OCI-LY7 (cell line): ENCODE measurements at regions not wholly inside any gene's neighbourhood (a gene's known extent, or its start where the extent isn't known, plus 50 kb on each side); places are given as distances from the start of the nearest gene placed in this dataset.
"Not testable (repeated sequence)": the region's sequence is repeated elsewhere in the genome, so short reads cannot be mapped to it uniquely, and the experiment has no call there.

ENCODE experiments used
- BruUV-seq: library from RNA; stranded (reverse); fragments of 400-500 nt; replicated peaks from 2 replicates; lab custom pipeline; 2021; lab: Mats Ljungman, UMichigan
- CTCF ChIA-PET: fragments of 300-600 bp; sonication (Branson Sonifier 250); formaldehyde crosslinking; loops from one replicate; lab custom pipeline; 2022; ENCODE audit warnings: antibody characterized with exemption; ENCODE audit not compliant: unreplicated experiment; lab: Charles Lee
- POLR2A ChIA-PET: fragments of 300-600 bp; sonication (Branson Sonifier 250); formaldehyde crosslinking; loops from one replicate; lab custom pipeline; 2022; ENCODE audit warnings: antibody characterized with exemption; lab: Charles Lee
- DNase-seq: peaks from one replicate; pipeline ENCODE4 v3.0.0-alpha.2; 2015; ENCODE audit warnings: low spot score
- H2AFZ ChIP-seq: fragments of 200-600 bp; sonication (generic), shearing (Covaris generic); 2 replicates; pipeline ENCODE4 v1.6.1; 2014; ENCODE audit warnings: mild to moderate bottlenecking, antibody characterized with exemption, low read length, moderate library complexity
- H3K27ac ChIP-seq: fragments of 200-600 bp; sonication (generic); 2 replicates; pipeline ENCODE4 v1.5.1; 2014; ENCODE audit warnings: mixed run types, low read depth, mild to moderate bottlenecking, moderate library complexity, low read length, inconsistent platforms; ENCODE audit not compliant: poor library complexity, severe bottlenecking
- H3K36me3 ChIP-seq: fragments of 200-600 bp; sonication (generic); 2 replicates; pipeline ENCODE4 v1.6.1; 2014; ENCODE audit warnings: mild to moderate bottlenecking, antibody characterized with exemption, low read length, moderate library complexity, mixed read lengths; ENCODE audit not compliant: insufficient read depth
- H3K4me1 ChIP-seq: fragments of 200-600 bp; sonication (generic); 2 replicates; pipeline ENCODE4 v1.5.1; 2014; ENCODE audit warnings: mild to moderate bottlenecking, low read length; ENCODE audit not compliant: insufficient read depth, poor library complexity, severe bottlenecking
- H3K4me2 ChIP-seq: fragments of 200-600 bp; sonication (generic); 2 replicates; pipeline ENCODE4 v1.6.1; 2014; ENCODE audit warnings: mild to moderate bottlenecking, low read length
- H3K4me3 ChIP-seq: fragments of 200-600 bp; sonication (generic); 2 replicates; pipeline ENCODE4 v1.5.1; 2014; ENCODE audit warnings: mild to moderate bottlenecking, low read depth, low read length; ENCODE audit not compliant: poor library complexity, severe bottlenecking
- H3K79me2 ChIP-seq: fragments of 200-600 bp; sonication (generic); 2 replicates; pipeline ENCODE4 v1.6.1; 2016; ENCODE audit warnings: low read depth, mild to moderate bottlenecking, low read length, moderate library complexity, mixed read lengths; ENCODE audit not compliant: insufficient read depth
- H3K9me2 ChIP-seq: fragments of 200-600 bp; sonication (generic); 2 replicates; pipeline ENCODE4 v1.6.1; 2016; ENCODE audit warnings: mild to moderate bottlenecking, low read length, mixed read lengths; ENCODE audit not compliant: insufficient read depth
- H3K9me3 ChIP-seq: fragments of 200-600 bp; sonication (generic); 2 replicates; pipeline ENCODE4 v1.6.1; 2014; ENCODE audit warnings: mild to moderate bottlenecking, mixed run types, low read length, mixed read lengths
- H4K20me1 ChIP-seq: fragments of 200-600 bp; sonication (generic); 2 replicates; pipeline ENCODE4 v1.6.1; 2014; ENCODE audit warnings: mild to moderate bottlenecking, antibody characterized with exemption, low read length, moderate library complexity, mixed read lengths; ENCODE audit not compliant: insufficient read depth
- EZH2phosphoT487 ChIP-seq: fragments of 200-600 bp; sonication (generic); IDR thresholded peaks from 2 replicates; pipeline ENCODE4 v1.6.1; 2018; ENCODE audit warnings: low read depth, borderline replicate concordance, mild to moderate bottlenecking, mixed run types, antibody characterized with exemption, low read length, moderate library complexity, mixed read lengths
- intact Hi-C: fragments of 100-400 bp; cut with micrococcal nuclease; formaldehyde crosslinking; loops from one replicate; pipeline ENCODE4 v1.10.0; 2022; ENCODE audit not compliant: unreplicated experiment
- TF ChIP-seq, protein P1 (sequence below): fragments of 200-600 bp; sonication (generic); conservative IDR thresholded peaks from 2 replicates; pipeline ENCODE4 v1.5.1; 2014; ENCODE audit warnings: mild to moderate bottlenecking, antibody characterized with exemption, low read length, moderate library complexity, mixed read lengths

DNA sequence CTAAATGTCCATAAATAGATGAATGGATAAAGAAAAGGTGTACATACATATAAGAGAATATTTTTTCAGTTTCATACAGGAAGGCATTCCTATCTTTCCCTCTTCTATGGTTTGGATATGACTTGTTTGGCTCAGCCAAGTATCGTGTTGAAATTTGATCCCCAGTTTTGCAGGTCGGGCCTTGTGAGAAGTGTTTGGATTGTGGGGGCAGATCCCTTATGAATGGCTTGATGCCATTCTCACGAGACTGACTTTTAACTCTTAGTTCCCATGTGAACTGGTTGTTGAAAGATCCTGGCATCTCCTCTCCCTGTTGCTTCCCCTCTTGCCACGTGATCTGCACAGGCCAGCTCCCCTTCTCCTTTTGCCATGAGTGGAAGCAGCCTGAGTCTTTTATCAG lies 421.1 kb upstream of the FTMT start:
- H3K9me3 ChIP-seq = no peaks in the 10 kb centered on the region

DNA sequence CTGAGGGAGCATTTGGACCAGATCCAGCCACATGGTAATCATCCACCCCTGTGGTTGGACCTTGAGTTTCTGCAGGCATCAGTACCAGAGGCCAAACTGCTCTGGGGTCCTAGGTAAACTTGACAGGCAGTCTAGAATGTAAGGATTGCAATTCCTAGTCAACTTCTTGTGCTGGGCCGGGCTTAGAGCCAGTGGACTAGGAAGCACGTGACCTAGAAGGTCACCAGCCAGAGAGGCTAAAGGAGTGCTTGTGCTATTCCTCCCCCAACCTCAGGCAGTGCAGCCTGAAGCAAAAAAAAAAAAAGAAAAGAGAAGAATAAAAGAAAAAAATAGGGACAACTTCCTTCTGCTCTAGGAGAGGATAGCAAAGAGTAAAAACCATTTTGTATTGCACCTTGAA lies 406.2 kb upstream of the FTMT start:
- no peak for TF ChIP-seq EZH2phosphoT487
- TF ChIP-seq, protein P1, sequence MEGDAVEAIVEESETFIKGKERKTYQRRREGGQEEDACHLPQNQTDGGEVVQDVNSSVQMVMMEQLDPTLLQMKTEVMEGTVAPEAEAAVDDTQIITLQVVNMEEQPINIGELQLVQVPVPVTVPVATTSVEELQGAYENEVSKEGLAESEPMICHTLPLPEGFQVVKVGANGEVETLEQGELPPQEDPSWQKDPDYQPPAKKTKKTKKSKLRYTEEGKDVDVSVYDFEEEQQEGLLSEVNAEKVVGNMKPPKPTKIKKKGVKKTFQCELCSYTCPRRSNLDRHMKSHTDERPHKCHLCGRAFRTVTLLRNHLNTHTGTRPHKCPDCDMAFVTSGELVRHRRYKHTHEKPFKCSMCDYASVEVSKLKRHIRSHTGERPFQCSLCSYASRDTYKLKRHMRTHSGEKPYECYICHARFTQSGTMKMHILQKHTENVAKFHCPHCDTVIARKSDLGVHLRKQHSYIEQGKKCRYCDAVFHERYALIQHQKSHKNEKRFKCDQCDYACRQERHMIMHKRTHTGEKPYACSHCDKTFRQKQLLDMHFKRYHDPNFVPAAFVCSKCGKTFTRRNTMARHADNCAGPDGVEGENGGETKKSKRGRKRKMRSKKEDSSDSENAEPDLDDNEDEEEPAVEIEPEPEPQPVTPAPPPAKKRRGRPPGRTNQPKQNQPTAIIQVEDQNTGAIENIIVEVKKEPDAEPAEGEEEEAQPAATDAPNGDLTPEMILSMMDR = no peak
- DNase-seq = no peak
- no peak overlapping the region for H3K4me3 ChIP-seq
- H3K36me3 ChIP-seq = no peaks in the 10 kb centered on the region
- POLR2A ChIA-PET = no interaction called here
- CTCF ChIA-PET = no interaction called here
- H4K20me1 ChIP-seq = no peaks in the 10 kb centered on the region
- BruUV-seq = no TSS peak
- no peaks in the 10 kb centered on the region for H3K4me1 ChIP-seq
- intact Hi-C loops = no loop called here
- no peaks in the 10 kb centered on the region for H3K9me2 ChIP-seq
- no peaks in the 10 kb centered on the region for H3K79me2 ChIP-seq
- no peak overlapping the region for H3K4me2 ChIP-seq
- no peak overlapping the region for H2AFZ ChIP-seq
- no peak overlapping the region for H3K27ac ChIP-seq
- H3K9me3 ChIP-seq = no peaks in the 10 kb centered on the region

More for the DNA sequence above, 421.1 kb upstream of the FTMT start:
- no peak for DNase-seq
- TF ChIP-seq, protein P1 = no peak
- TF ChIP-seq EZH2phosphoT487 = no peak
- BruUV-seq = no TSS peak
- no peaks in the 10 kb centered on the region for H3K79me2 ChIP-seq
- H3K36me3 ChIP-seq = no peaks in the 10 kb centered on the region
- H3K4me3 ChIP-seq = no peak overlapping the region
- H2AFZ ChIP-seq = no peak overlapping the region
- H3K4me2 ChIP-seq = no peak overlapping the region
- no peak overlapping the region for H3K27ac ChIP-seq
- H3K4me1 ChIP-seq = no peaks in the 10 kb centered on the region
- intact Hi-C loops = no loop called here
- H3K9me2 ChIP-seq = no peaks in the 10 kb centered on the region
- H4K20me1 ChIP-seq = no peaks in the 10 kb centered on the region
- ChIA-PET POLR2A (interaction anchor here (0.6 kb wide), 1 partner anchor 1997 kb away, joined by 4 read pairs; no protein-coding TSS in a partner anchor), CTCF (no interaction called here)

DNA sequence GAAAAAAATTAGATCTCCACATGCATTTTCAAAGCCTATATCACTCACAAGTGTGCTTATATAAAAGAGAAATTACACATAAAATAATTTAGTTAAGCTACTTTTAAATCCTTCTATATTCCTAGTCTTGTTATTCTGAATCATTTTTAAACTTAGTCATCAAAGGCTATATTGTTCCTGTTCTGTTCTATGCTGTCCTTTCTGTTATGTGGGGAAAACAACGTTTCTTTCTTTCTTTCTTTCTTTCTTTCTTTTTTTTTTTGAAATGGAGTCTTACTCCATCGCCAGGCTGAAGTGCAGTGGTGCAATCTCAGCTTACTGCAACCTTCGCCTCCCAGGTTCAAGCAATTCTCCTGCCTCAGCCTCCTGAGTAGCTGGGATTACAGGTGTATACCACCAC lies 389.2 kb upstream of the FTMT start:
- intact Hi-C loops = no loop called here

DNA sequence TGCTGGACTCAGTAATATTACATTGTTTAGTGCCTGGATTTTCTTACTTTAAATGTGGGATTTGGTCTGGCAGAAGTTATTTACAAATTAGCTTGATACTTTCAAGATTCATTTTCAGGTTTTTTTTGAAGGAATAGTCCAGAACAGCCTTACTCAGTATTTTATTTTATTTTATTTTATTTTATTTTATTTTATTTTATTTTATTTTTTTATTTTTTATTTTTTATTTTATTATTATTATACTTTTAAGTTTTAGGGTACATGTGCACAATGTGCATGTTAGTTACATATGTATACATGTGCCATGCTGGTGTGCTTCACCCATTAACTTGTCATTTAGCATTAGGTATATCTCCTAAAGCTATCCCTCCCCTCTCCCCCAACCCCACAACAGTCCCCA lies 380.5 kb upstream of the FTMT start:
- BruUV-seq, DNase-seq, CTCF ChIA-PET, H3K4me1 ChIP-seq, H3K9me2 ChIP-seq, H4K20me1 ChIP-seq, H3K79me2 ChIP-seq, H2AFZ ChIP-seq, H3K36me3 ChIP-seq, intact Hi-C loops, H3K9me3 ChIP-seq, H3K27ac ChIP-seq, H3K4me3 ChIP-seq, H3K4me2 ChIP-seq, POLR2A ChIA-PET: not testable (repeated sequence)

More for the DNA sequence above, 389.2 kb upstream of the FTMT start:
- Histone ChIP-seq H4K20me1 (no peaks in the 10 kb centered on the region), H3K27ac (no peak overlapping the region), H3K4me3 (no peak overlapping the region), H2AFZ (no peak overlapping the region), H3K9me3 (no peaks in the 10 kb centered on the region), H3K79me2 (no peaks in the 10 kb centered on the region), H3K4me2 (no peak overlapping the region), H3K9me2 (no peaks in the 10 kb centered on the region), H3K36me3 (no peaks in the 10 kb centered on the region), H3K4me1 (no peaks in the 10 kb centered on the region)
- TF ChIP-seq, protein P1 = no peak
- TF ChIP-seq EZH2phosphoT487 = no peak
- ChIA-PET POLR2A (no interaction called here), CTCF (no interaction called here)
- no TSS peak for BruUV-seq
- DNase-seq = no peak
